HCEC 1CT (cell line): ENCODE measurements at regions not wholly inside any gene's neighbourhood (a gene's known extent, or its start where the extent isn't known, plus 50 kb on each side); places are given as distances from the start of the nearest gene placed in this dataset.

Experiments
- DNase-seq: peaks from one replicate; pipeline ENCODE4 v3.0.0-alpha.2; 2017

GRCh38 chr4:128475597-128475996 lies 188.0 kb upstream of the PGRMC2 start:
- no peak for DNase-seq

DNA sequence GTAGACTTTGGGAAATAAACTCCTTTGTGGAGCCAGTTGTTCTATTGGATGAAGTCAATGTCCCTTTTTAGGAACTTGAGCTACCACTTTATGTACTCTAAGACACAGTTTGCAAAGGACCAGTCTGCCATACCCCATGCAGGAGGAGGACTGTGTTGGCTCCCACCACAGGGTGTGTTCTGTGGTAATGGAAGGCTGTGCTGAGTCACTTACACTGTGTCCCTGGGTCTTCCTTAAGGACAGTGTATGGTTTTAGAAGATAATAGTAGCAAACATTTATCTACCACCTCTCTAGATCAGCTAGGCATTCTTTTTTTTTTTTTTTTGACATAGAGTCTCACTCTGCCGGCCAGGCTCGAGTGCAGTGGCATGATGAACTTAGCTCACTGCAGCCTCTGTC lies 184.0 kb upstream of the PGRMC2 start:
- DNase-seq: no peak

GRCh38 chr4:128470492-128471053 lies 183.0 kb upstream of the PGRMC2 start:
- DNase-seq: no peak

DNA sequence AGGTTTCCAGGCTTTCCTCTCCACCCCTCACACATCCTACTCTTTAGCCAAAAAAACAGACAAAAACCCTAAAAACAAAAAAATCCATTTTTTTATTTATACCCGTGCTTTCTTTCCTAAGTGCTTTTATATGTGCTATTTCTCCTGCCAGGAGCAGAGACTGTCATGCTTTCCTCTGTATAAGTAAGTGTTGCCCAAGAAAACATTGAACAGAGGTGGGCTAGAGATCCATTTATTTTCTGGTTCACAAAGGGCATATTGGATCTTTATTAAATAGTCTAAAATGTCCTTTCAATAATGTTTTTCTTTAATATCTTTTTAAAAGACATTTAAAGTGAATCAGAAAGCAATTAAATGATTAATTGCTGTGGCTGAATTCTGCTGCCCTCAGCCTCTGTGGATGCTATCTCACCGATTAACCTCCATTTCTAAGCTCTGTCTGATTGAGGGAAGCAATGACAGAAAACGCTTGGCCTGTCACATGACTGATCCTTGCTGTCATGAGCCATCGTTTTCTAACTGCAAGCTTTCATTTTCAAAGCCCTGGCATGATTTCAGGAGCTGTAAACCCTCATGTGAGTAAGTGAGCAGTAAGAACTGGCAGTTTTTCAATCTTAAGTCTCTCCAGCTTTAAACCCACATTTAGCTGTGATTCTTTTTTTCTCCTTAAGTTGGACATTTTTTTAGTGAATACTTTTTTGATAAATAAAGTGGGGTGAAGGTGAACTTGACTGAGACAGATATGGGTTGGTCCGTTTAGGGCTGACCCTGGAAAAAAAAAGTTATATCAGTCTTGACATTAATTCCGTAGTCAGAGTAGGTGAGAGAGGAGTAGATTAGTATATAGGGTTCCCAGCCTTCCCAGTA lies 180.7 kb upstream of the PGRMC2 start:
- DNase-seq: peak; percentile 85

- DNase-seq: no peak
Observed at GRCh38 chr4:128465523-128465922, 177.9 kb upstream of the PGRMC2 start.

GRCh38 chr4:128463006-128463405 lies 175.4 kb upstream of the PGRMC2 start:
- DNase-seq: no peak

DNA sequence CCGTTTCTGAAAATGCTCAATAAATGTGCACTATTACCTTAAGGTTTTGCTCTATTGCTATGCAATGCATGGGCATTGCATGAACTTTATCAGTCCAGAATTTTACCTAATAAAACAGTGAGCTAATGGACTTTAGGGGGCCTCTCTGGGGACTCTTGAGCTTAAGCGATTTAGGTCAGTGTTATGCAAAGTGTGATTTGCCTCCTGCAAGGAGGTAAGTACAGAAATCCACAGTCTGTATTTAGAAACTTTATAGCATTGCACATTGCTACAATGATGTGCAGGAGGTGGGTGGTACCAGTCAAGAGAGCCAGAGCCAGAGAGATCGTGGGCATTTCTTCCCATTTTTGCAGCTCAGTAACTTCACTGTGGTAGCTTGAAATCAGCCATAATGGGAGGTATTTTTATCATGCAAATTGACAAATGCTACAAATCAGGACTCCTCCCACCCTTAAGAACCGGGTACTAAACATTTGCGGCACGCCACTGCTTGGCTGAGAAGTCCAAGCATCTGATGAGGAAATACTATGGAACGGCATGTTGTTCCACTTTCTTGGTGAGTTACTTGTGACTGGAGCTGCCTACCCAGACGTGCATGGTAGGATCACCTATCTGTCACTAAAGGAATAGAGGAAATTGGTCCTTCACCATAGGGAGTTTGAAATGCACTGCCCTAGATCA lies 174.6 kb upstream of the PGRMC2 start:
- no peak for DNase-seq

DNA sequence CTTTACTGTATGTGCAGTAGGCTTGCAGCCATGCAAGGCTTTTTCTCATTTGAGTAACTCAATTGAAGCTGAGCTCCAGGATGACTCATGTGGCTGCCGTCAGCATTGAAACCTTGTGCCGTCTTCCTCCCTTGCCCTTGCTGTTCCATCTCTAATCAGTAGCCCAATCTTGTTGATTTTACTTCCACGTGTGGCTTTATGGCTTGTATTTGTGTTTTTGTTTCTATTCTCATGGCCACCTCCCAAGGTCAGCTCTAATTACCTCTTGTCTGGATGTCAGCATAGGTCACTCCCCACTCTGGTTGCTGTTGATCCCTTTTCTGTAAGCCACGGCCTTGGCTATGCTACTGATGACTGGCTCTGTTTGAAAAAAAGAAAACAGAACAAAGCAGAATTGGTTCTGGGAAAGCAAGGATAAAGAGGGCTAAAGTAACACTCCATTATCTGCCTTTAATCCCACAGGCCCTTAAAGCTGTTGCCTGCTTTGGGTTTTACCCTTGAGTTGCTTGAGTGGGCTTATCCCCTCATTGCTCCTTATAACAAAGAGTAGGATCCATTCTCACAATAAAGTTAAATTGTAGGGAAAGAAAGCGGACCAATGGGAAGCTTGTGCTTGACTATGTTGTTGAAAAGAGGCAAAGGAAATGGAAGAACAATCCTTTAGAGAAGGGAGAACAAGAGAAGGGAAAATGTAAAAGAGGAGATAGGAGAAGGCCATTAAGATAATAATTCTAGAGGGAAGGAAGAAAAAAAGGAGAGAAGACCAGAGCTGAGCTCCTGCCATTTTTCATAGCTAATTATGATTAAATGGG lies 173.9 kb upstream of the PGRMC2 start:
- DNase-seq: peak; percentile 67

DNA sequence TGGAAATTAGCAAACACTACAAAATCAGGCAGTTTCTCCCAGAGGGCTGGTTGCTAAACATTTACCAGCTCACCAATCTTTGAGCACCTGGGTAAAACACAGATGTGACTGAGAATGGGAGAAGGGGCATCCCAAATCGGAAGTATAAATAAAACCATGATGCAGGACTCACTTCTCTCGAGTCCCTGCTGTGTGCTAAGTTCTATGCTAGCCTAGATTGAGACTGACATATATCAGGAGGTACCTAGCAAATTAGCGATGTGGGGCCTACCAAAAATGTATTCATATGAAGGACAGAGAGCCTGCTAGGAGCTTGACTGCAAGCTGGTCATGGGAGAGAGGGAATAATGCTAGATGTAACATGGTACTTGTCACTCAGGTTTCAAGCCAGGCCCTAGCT lies 171.9 kb upstream of the PGRMC2 start:
- no peak for DNase-seq

DNA sequence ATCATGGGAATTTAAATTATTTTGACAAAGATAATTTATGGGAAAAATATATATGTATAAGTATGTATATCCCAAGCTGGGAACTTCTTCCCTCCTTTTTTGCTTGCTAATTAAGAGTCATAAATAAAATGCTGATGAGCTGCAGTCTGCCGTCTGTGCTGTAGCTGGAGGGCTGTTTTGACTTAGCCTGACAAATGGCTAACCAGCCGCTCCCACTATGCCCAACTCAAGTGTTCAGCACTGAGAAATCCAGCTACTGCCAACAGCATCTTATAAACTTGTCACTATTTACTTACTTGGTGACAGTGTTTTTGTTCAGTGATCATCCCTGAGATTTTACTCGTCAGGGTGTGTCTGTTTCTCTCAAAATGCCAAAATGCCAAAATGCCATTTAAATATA lies 171.2 kb upstream of the PGRMC2 start:
- DNase-seq: no peak

DNA sequence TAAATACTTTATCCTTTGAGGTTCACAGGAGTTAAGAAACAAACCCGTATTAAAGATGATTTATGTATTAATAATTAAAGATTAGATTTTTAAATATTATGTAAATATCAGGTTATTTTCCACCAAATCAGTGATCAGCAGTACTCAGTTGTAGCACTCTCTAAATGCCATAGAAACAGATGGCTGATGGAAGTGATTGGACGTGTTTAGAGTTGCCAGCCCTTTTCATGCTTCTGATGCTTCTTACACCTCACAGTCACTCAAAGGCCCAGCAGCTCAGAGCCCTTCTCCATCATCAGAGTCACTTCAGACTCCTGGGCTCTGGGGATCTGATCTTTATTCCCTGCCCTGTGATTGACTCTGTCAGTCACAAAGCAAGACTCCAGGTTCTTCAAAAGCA lies 170.1 kb upstream of the PGRMC2 start:
- no peak for DNase-seq

GRCh38 chr4:128456171-128456570 lies 168.6 kb upstream of the PGRMC2 start:
- no peak for DNase-seq

DNA sequence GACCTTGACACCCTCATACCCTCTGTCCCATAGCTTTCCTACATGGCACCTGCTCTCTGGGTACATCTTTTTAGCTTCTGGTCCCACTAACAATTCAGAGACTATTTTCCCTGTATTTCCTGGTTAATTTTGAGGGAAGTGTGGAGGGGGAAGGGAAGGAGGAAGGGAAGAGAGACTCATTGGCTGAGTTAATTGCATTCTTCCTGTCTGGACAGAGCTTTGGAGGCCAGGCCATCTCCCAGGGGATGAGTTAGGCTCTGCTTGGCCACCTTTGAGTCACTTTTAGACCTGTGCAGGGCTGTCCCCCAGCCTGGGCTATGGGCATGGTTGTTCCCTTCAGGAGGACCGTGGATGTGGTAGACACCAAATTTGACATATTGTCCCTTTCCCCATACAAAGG lies 167.9 kb upstream of the PGRMC2 start:
- no peak for DNase-seq

GRCh38 chr4:128454881-128455280 lies 167.3 kb upstream of the PGRMC2 start:
- no peak for DNase-seq

GRCh38 chr4:128454281-128454871 lies 166.8 kb upstream of the PGRMC2 start:
- DNase-seq: peak; percentile 82

GRCh38 chr4:128452415-128452814 lies 164.8 kb upstream of the PGRMC2 start:
- no peak for DNase-seq

DNA sequence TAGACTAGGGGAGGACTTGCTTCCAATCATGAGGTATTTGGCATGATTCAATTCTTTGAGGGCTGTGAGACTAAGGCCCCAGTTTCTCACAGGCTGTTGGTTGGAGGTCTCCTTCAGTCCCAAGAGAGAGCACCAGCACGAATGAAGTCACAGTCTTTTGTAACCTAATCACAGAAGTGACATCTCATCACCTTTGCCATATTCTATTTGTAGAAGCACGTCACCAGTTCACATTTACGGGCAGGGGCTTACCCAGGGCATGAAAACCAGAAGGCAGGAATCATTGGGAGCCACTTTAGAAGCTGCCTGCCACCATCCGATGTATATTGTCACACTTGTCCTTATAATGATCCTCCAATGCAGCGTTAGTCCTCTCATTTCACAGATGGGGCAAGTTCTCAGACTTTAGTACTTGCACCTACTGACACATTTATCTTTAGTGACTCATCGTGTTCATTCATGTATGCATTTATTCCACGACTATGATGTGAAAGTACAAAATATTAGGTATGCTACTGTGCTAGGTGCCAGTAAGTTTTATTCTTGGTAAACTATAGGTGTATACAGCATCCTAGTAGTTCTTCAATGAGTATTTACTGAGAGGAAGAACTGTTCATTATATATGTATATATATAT lies 163.8 kb upstream of the PGRMC2 start:
- no peak for DNase-seq

GRCh38 chr4:128450326-128451120 lies 162.9 kb upstream of the PGRMC2 start:
- peak; percentile 19 for DNase-seq

- DNase-seq: no peak
Observed at GRCh38 chr4:128449251-128449650, 161.6 kb upstream of the PGRMC2 start.

DNA sequence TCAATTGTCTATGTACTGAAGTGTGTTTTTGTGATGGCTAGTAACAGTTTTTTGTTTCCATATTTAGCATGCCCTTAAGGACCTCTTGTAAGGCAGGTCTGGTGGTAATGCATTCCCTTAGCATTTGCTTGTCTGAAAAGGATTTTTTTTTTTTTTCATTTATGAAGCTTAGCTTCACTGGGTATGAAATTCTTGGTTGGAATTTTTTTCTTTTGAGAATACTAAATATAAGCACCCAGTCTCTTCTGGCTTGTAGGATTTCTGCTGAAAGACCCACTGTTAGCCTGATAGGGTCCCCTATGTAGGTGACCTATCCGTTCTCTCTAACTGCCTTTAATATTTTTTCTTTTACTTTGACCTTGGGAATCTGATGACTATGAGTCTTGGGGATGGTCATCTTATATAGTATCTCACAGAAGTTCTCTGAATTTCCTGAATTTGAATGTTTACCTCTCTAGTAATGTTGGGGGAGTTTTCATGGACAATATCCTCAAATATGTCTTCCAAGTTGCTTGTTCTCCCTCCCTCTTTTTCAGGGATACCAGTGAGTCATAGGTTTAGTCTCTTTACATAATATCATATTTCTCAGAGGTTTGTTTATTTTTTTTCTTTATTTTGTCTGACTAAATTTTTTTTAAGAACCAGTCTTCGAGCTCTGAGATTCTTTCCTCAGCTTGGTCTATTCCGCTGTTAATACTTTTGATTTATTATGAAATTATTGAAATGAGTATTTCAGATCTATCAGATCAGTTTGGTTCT lies 157.1 kb upstream of the PGRMC2 start:
- peak; percentile 38 for DNase-seq

DNA sequence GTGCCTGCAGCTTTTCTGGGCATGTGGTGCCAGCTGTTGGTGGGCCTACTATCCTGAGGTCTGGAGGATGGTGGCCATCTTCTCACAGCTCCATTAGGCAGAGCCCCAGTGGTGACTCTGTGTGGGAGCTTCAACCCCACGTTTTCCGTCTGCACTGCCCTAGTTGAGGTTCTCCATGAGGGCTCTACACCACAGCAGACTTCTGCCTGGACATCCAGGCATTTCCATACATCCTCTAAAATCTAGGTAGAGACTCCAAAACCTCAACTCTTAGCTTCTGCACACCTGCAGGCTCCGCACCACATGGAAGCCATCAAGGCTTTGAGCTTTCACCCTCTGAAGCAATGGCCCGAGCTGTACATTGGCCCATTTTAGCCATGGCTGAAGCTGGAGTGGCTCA lies 153.3 kb upstream of the PGRMC2 start:
- no peak for DNase-seq
